Natural killer cell treated with Interleukin-12 subunit alpha and Interleukin-12 subunit beta and Interleukin-15 and Interleukin-18, amount 100 ng/mL, for 72 hours (primary cell): ENCODE measurements at regions not wholly inside any gene's neighbourhood (a gene's known extent, or its start where the extent isn't known, plus 50 kb on each side); places are given as distances from the start of the nearest gene placed in this dataset.

Source experiments
- ATAC-seq, 2 donors: fragments of 150-1000 bp; cut with Tn5 transposase in 1 of 2; sonication (Bioruptor Pico), chemical (Tn5 transposase) in 1 of 2; 2 replicates each; pipeline ENCODE4 v1.10.0; 2021
- DNase-seq: peaks from one replicate; pipeline ENCODE4 v3.0.0; 2022; ENCODE audit warnings: low spot score
- H3K27ac Mint-ChIP-seq, 2 donors: 1 replicate in 1 of 2; 2 replicates in 1 of 2; pipeline ENCODE4 v1.8.0; 2022; ENCODE audit warnings: mixed read lengths in 2 of 2, mild to moderate bottlenecking in 1 of 2, moderate library complexity in 1 of 2
- H3K27me3 Mint-ChIP-seq, 2 donors: 1 replicate in 1 of 2; 2 replicates in 1 of 2; pipeline ENCODE4 v1.8.0; 2022; ENCODE audit warnings: mixed read lengths in 2 of 2
- H3K36me3 Mint-ChIP-seq: one replicate; pipeline ENCODE4 v1.8.0; 2022; ENCODE audit warnings: mixed read lengths
- H3K4me1 Mint-ChIP-seq, 2 donors: 1 replicate in 1 of 2; 2 replicates in 1 of 2; pipeline ENCODE4 v1.8.0; 2022; ENCODE audit warnings: low read depth in 2 of 2, mixed read lengths in 2 of 2, mild to moderate bottlenecking in 1 of 2
- H3K4me3 Mint-ChIP-seq: one replicate; pipeline ENCODE4 v1.8.0; 2022; ENCODE audit warnings: mixed read lengths
- H3K9me3 Mint-ChIP-seq: 2 replicates; pipeline ENCODE4 v1.8.0; 2022; ENCODE audit warnings: mixed read lengths

- Mint-ChIP-seq H3K27me3 (peaks cover 28 to 43% of the 10 kb centered on the region in 2 donors), H3K27ac (no peak overlapping the region), H3K9me3 (no peaks in the 10 kb centered on the region), H3K4me3 (no peak overlapping the region), H3K36me3 (no peaks in the 10 kb centered on the region), H3K4me1 (no peaks in the 10 kb centered on the region)
- ATAC-seq (no peak), DNase-seq (no peak)
Observed at GRCh38 chrX:8907688-8908087, 106.5 kb upstream of the FAM9A start.

DNA sequence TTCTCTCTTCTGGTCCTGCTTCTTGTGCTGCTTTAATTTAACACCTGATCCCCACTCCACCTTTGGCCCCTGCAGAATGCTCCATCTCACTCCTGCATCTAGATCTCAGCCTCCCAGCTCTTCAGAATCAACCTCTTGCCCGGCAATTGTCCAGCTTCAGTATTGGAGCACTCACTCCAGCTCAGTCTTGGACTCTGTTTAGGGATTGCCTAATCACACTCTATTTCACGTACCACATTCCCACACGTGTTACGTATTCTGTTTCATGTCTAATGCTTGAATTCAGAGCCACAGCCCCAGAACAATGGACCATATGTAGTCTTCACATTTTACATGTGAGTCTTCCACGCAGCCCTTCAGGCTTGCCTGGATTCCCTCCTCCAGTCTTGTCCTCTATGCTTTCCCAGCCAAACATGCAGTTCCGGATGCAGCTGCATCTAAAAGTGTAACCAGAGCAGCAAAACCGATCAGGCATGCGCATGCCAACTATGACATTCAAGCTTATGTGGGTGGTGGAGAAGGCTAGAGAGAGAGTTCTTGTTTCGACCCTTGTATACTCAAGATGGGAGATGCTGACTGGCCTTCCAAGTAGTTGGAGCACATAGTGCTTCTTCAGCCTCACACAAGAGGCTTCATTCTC is 105.2 kb upstream of the FAM9A start:
- Mint-ChIP-seq H3K27me3 (peaks cover 31 to 51% of the 10 kb centered on the region in 2 donors), H3K4me3 (no peak overlapping the region), H3K36me3 (no peaks in the 10 kb centered on the region), H3K9me3 (no peaks in the 10 kb centered on the region), H3K4me1 (no peaks in the 10 kb centered on the region), H3K27ac (no peak overlapping the region)
- DNase-seq (no peak), ATAC-seq (no peak)

DNA sequence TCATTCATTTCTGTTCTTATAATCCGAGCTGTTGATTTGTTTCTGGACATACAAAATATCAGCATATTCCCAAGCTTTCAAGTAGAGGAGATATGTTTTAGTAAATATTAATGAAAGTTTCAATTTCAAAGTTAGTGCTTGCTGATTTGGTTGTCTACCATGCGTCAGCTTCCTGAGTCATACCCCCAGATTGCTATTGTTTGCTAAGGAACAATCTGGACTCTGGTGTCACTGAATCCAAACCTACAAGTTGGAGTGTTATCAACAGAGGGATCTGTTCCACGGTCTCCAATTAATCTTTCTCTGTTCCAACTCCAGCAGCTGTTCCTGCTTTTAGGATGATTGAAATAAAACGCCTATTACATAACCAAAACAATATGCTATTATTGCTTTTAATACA is 96.1 kb upstream of the FAM9A start:
- Mint-ChIP-seq H3K4me1 (no peaks in the 10 kb centered on the region), H3K9me3 (no peaks in the 10 kb centered on the region), H3K4me3 (no peak overlapping the region), H3K27ac (no peak overlapping the region), H3K36me3 (no peaks in the 10 kb centered on the region), H3K27me3 (peaks cover 13% of the 10 kb centered on the region in 2 donors)
- ATAC-seq, result no peak
- DNase-seq, result no peak

DNA sequence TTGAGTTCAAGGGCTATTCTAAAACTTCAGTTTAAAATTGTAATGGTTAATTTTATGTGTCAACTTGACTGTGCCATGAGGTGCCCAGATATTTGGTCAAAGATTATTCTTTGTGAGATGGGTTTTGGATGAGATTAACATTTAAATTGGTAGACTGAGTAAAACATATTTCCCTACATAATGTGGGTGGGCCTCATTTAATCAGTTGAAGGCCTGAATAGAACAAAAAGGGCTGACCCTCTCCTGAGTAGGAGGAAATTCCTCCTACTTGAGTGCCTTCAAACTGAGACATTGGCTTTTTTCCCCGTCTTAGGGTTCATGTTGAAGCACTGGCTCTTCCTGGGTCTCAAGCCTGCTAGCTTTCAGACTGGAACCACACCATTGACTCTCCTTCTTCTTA is 89.6 kb upstream of the FAM9A start:
- Mint-ChIP-seq H3K9me3 (no peaks in the 10 kb centered on the region), H3K27me3 (peaks cover 7 to 13% of the 10 kb centered on the region in 2 donors), H3K27ac (no peak overlapping the region), H3K4me3 (no peak overlapping the region), H3K4me1 (no peaks in the 10 kb centered on the region), H3K36me3 (no peaks in the 10 kb centered on the region)
- ATAC-seq (no peak), DNase-seq (no peak)

DNA sequence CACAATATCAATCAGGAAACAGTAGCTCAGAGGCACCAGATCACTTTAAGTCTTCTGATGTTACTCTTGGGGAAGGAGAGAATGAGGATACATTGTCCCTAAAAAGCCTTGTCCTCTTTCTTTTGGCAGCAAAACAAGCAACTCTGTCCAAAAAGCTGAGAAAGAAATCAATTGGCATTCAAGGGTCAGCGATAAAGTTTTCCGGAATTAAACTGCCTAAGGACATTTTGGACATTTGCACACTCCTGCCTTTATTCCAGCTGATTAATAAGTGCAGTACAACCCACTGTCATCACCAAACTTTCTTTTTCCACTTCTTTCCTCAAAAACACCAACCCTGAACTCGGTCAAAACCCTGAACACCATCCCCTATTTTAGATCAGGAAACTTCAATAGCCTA is 85.8 kb upstream of the FAM9A start:
- no peak overlapping the region for H3K27ac Mint-ChIP-seq
- H3K4me1 Mint-ChIP-seq, result no peaks in the 10 kb centered on the region
- peaks cover 16 to 28% of the 10 kb centered on the region in 2 donors for H3K27me3 Mint-ChIP-seq
- ATAC-seq (no peak), DNase-seq (no peak)
- no peak overlapping the region for H3K4me3 Mint-ChIP-seq
- no peaks in the 10 kb centered on the region for H3K36me3 Mint-ChIP-seq
- H3K9me3 Mint-ChIP-seq, result no peaks in the 10 kb centered on the region

GRCh38 chrX:8879750-8880149 is 78.6 kb upstream of the FAM9A start:
- no peaks in the 10 kb centered on the region for H3K4me1 Mint-ChIP-seq
- DNase-seq (no peak), ATAC-seq (no peak)
- H3K27me3 Mint-ChIP-seq, result peaks cover 10 to 14% of the 10 kb centered on the region in 2 donors
- H3K36me3 Mint-ChIP-seq, result no peaks in the 10 kb centered on the region
- H3K9me3 Mint-ChIP-seq, result no peaks in the 10 kb centered on the region
- no peak overlapping the region for H3K4me3 Mint-ChIP-seq
- H3K27ac Mint-ChIP-seq, result no peak overlapping the region

GRCh38 chrX:8873956-8874355 is 72.8 kb upstream of the FAM9A start:
- Mint-ChIP-seq H3K4me3 (no peak overlapping the region), H3K4me1 (no peaks in the 10 kb centered on the region)
- no peak for DNase-seq

GRCh38 chrX:8873102-8873501 is 71.9 kb upstream of the FAM9A start:
- no peaks in the 10 kb centered on the region for H3K4me1 Mint-ChIP-seq
- DNase-seq, result no peak
- peaks cover 6 to 22% of the 10 kb centered on the region in 2 donors for H3K27me3 Mint-ChIP-seq
- no peaks in the 10 kb centered on the region for H3K9me3 Mint-ChIP-seq
- ATAC-seq, result no peak
- no peak overlapping the region for H3K27ac Mint-ChIP-seq
- H3K36me3 Mint-ChIP-seq, result no peaks in the 10 kb centered on the region
- no peak overlapping the region for H3K4me3 Mint-ChIP-seq

More at GRCh38 chrX:8873956-8874355, 72.8 kb upstream of the FAM9A start:
- Mint-ChIP-seq H3K27ac (no peak overlapping the region), H3K36me3 (no peaks in the 10 kb centered on the region), H3K9me3 (no peaks in the 10 kb centered on the region), H3K27me3 (peaks cover 6 to 20% of the 10 kb centered on the region in 2 donors)
- no peak for ATAC-seq

GRCh38 chrX:8870411-8870810 is 69.2 kb upstream of the FAM9A start:
- no peak overlapping the region for H3K27ac Mint-ChIP-seq
- peaks cover 6 to 27% of the 10 kb centered on the region in 2 donors for H3K27me3 Mint-ChIP-seq
- no peaks in the 10 kb centered on the region for H3K9me3 Mint-ChIP-seq
- no peaks in the 10 kb centered on the region for H3K4me1 Mint-ChIP-seq
- no peak for DNase-seq
- no peaks in the 10 kb centered on the region for H3K36me3 Mint-ChIP-seq
- no peak for ATAC-seq
- no peak overlapping the region for H3K4me3 Mint-ChIP-seq

GRCh38 chrX:8869812-8870211 is 68.6 kb upstream of the FAM9A start:
- H3K36me3 Mint-ChIP-seq, result no peaks in the 10 kb centered on the region
- ATAC-seq (no peak), DNase-seq (no peak)
- peaks cover 6 to 27% of the 10 kb centered on the region in 2 donors for H3K27me3 Mint-ChIP-seq
- no peaks in the 10 kb centered on the region for H3K9me3 Mint-ChIP-seq
- no peaks in the 10 kb centered on the region for H3K4me1 Mint-ChIP-seq
- no peak overlapping the region for H3K27ac Mint-ChIP-seq
- no peak overlapping the region for H3K4me3 Mint-ChIP-seq

GRCh38 chrX:8868906-8869305 is 67.7 kb upstream of the FAM9A start:
- Mint-ChIP-seq H3K27ac (no peak overlapping the region), H3K4me1 (no peaks in the 10 kb centered on the region), H3K9me3 (no peaks in the 10 kb centered on the region), H3K27me3 (peaks cover 6 to 24% of the 10 kb centered on the region in 2 donors), H3K4me3 (no peak overlapping the region), H3K36me3 (no peaks in the 10 kb centered on the region)
- ATAC-seq (no peak), DNase-seq (no peak)

DNA sequence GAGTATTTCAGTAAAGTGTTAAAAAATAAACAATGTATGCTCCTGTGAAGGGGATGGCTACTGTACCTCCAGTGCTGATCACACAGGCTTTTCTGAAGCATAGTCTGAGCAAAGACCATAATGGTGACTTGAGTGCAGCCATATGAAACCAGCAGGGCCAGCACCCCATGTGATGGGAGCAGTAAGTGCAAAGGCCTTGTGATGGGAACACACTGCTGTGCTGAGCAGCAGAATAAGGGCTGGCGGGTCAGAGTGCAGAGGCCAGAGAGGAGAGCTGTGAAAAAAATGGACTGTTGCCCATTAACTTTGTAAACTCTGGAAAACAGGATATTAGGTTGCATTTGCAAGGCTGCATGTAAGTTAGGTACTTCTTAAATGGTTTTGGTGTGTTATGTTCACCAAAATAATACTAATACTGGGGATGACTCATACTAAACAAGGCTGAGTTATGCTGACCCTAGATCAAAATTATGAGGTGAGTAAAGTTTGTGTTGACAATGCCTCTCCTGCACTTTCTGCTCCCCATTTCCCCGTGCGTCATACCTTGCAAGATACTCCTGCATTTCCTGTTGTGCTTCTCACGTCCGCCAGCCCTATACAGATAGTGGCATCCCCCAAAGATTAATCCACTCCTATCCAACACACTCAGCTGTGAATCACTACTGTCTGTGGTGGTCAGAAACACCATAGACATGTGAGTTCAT is 67.0 kb upstream of the FAM9A start:
- H3K36me3 Mint-ChIP-seq, result no peaks in the 10 kb centered on the region
- H3K4me3 Mint-ChIP-seq, result no peak overlapping the region
- ATAC-seq (no peak), DNase-seq (no peak)
- H3K9me3 Mint-ChIP-seq, result no peaks in the 10 kb centered on the region
- H3K27me3 Mint-ChIP-seq, result peaks cover 6 to 26% of the 10 kb centered on the region in 2 donors
- H3K4me1 Mint-ChIP-seq, result no peaks in the 10 kb centered on the region
- H3K27ac Mint-ChIP-seq, result no peak overlapping the region

- Mint-ChIP-seq H3K4me3 (no peak overlapping the region), H3K27ac (no peak overlapping the region), H3K4me1 (no peaks in the 10 kb centered on the region), H3K36me3 (no peaks in the 10 kb centered on the region), H3K27me3 (peaks cover 7 to 23% of the 10 kb centered on the region in 2 donors), H3K9me3 (no peaks in the 10 kb centered on the region)
- ATAC-seq (no peak), DNase-seq (no peak)
Observed at GRCh38 chrX:8867406-8867805, 66.2 kb upstream of the FAM9A start.

DNA sequence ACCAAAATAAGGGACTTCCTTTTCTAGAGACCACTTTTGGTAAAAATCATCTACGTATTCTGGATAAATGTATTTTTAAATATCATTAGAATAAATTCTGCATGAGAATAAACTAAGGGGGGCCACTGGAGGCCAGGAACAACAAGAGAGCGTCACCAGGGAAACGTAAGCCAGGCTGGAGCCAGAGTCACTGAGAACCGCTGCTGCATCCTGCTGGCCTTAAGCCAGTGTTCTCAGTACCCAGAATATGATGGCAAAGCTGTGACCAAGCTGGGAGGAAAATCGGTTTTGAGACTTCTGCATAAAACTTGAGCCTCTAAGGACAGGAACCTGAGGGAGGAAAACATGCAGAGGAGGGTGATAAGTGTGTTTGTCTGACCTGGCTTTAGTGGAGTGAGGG is 63.0 kb upstream of the FAM9A start:
- Mint-ChIP-seq H3K4me3 (no peak overlapping the region), H3K27ac (no peak overlapping the region), H3K4me1 (no peaks in the 10 kb centered on the region), H3K9me3 (no peaks in the 10 kb centered on the region), H3K36me3 (no peaks in the 10 kb centered on the region), H3K27me3 (peaks cover 20 to 23% of the 10 kb centered on the region in 2 donors)
- ATAC-seq (no peak), DNase-seq (no peak)
